ENCODE measurements at regions not wholly inside any gene's neighbourhood (a gene's known extent, or its start where the extent isn't known, plus 50 kb on each side); places are given as distances from the start of the nearest gene placed in this dataset.

DNA sequence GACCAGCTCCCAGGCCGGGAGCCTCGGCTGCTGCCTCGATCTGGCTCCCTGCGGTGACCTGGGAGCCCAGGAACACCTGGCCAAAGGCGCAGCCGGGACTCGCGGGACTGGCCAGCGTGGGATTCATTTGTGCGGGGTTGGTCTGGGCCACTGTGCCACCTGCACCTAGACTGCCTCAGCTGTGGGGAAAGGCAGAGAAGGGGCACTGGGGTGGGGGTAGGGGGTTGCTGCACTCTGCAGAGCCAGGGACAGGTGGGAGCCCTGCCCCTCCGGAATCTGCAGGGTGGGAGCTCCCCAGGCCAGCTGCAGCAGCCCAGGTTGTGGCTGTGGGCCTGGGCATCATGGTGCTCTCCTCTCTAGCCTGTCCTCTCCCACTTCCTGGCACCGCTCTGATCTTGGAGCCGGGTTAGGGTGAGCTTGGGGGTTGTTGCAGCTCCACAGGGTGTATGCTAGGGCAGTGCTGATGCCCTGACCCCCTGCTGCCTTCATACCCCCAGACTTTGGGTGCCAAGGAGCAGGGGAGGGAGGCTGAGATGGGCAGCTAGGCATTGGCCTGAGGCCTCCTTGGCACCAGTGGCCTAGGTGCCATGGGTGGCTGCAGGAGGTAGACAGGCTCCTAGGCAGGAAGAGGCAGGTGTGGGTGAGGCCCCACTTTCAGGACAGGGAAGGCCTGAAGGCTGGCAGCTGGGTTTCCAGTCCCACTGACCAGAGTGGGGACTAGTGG is 57.5 kb upstream of the ETV3 start:
- TF ChIP-seq, protein P1, sequence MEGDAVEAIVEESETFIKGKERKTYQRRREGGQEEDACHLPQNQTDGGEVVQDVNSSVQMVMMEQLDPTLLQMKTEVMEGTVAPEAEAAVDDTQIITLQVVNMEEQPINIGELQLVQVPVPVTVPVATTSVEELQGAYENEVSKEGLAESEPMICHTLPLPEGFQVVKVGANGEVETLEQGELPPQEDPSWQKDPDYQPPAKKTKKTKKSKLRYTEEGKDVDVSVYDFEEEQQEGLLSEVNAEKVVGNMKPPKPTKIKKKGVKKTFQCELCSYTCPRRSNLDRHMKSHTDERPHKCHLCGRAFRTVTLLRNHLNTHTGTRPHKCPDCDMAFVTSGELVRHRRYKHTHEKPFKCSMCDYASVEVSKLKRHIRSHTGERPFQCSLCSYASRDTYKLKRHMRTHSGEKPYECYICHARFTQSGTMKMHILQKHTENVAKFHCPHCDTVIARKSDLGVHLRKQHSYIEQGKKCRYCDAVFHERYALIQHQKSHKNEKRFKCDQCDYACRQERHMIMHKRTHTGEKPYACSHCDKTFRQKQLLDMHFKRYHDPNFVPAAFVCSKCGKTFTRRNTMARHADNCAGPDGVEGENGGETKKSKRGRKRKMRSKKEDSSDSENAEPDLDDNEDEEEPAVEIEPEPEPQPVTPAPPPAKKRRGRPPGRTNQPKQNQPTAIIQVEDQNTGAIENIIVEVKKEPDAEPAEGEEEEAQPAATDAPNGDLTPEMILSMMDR (IDR thresholded peaks at IDR 0.05), result no peak
- TF ChIP-seq POLR2A (IDR thresholded peaks at IDR 0.05), result no peak

Measured in tibial nerve (tissue), 3 donors.